OCI-LY1 (cell line): ENCODE measurements at regions not wholly inside any gene's neighbourhood (a gene's known extent, or its start where the extent isn't known, plus 50 kb on each side); places are given as distances from the start of the nearest gene placed in this dataset.

ENCODE experiments used
- EZH2 ChIP-seq: fragments of 200-600 bp; sonication (generic), shearing (Covaris generic); IDR thresholded peaks from 2 replicates; pipeline ENCODE4 v1.8.0; 2017; ENCODE audit warnings: borderline replicate concordance, mixed run types, mild to moderate bottlenecking, antibody characterized with exemption, low read length, moderate library complexity, mixed read lengths
- TF ChIP-seq, protein P1 (sequence below): fragments of 200-600 bp; sonication (generic), shearing (Covaris generic); IDR thresholded peaks from 2 replicates; pipeline ENCODE4 v1.5.1; 2017; ENCODE audit warnings: mild to moderate bottlenecking, antibody characterized with exemption, low read length, moderate library complexity, mixed read lengths

- TF ChIP-seq, protein P1, sequence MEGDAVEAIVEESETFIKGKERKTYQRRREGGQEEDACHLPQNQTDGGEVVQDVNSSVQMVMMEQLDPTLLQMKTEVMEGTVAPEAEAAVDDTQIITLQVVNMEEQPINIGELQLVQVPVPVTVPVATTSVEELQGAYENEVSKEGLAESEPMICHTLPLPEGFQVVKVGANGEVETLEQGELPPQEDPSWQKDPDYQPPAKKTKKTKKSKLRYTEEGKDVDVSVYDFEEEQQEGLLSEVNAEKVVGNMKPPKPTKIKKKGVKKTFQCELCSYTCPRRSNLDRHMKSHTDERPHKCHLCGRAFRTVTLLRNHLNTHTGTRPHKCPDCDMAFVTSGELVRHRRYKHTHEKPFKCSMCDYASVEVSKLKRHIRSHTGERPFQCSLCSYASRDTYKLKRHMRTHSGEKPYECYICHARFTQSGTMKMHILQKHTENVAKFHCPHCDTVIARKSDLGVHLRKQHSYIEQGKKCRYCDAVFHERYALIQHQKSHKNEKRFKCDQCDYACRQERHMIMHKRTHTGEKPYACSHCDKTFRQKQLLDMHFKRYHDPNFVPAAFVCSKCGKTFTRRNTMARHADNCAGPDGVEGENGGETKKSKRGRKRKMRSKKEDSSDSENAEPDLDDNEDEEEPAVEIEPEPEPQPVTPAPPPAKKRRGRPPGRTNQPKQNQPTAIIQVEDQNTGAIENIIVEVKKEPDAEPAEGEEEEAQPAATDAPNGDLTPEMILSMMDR, result no peak
- TF ChIP-seq EZH2, result no peak
Observed at GRCh38 chr6:97819710-97820109, 536.7 kb upstream of the MMS22L start.
